K562 (cell line): ENCODE measurements at regions not wholly inside any gene's neighbourhood (a gene's known extent, or its start where the extent isn't known, plus 50 kb on each side); places are given as distances from the start of the nearest gene placed in this dataset.

Source experiments
- ATAC-seq: fragments of 200-7000 bp; cut with Tn5 transposase; 3 replicates; pipeline ENCODE4 v1.9.1; 2020; ENCODE audit warnings: moderate library complexity
- BruUV-seq: library from RNA; stranded (reverse); fragments of 400-500 nt; replicated peaks from 2 replicates; lab custom pipeline; 2021; lab: Mats Ljungman, UMichigan
- CTCF ChIA-PET: fragments of 300-600 bp; formaldehyde crosslinking; extraction: SDS; loops from one replicate; lab custom pipeline; 2021; ENCODE audit warnings: low intra/inter-chr PET ratio; lab: Yijun Ruan, JAX
- POLR2A ChIA-PET: fragments of 300-600, 350-650 bp; sonication (Branson Sonifier 250); formaldehyde crosslinking; extraction: SDS; loops from one replicate; lab custom pipeline; 2021; ENCODE audit warnings: antibody characterized with exemption, inconsistent platforms; lab: Yijun Ruan, JAX
- DNase-seq, 4 experiments: peaks; one replicate each; pipeline versions ENCODE4 v3.0.0 to v3.0.0-alpha.2; 2011 to 2018; ENCODE audit warnings: low spot score in 3 of 4, mixed read lengths in 3 of 4; ENCODE audit errors: extremely low read depth in 1 of 4
- FAIRE-seq: peaks from 2 replicates; lab custom pipeline; 2011; peaks lifted over from hg19 to GRCh38; lab: Jason Lieb, UNC
- H2AFZ ChIP-seq: 2 replicates; pipeline ENCODE4 v1.6.0; 2011; ENCODE audit warnings: low read depth, low read length, control low read depth, inconsistent platforms
- H3K27ac ChIP-seq: fragments of 200-600 bp; 3 replicates; pipeline ENCODE4 v1.8.0; 2011; ENCODE audit warnings: low read depth, mild to moderate bottlenecking, control low read depth, inconsistent platforms, low read length, moderate library complexity, mixed read lengths; ENCODE audit errors: extremely low read depth
- H3K27me3 ChIP-seq, 2 experiments: fragments of 300-600 bp in 1 of 2; 2 replicates in 1 of 2; 3 replicates in 1 of 2; pipeline versions ENCODE4 v1.6.0 to v1.8.0; 2011; ENCODE audit warnings: inconsistent platforms in 2 of 2, low read length in 2 of 2, mild to moderate bottlenecking in 1 of 2, mixed read lengths in 1 of 2, moderate library complexity in 1 of 2; ENCODE audit not compliant: control insufficient read depth in 2 of 2, insufficient read depth in 2 of 2
- H3K36me3 ChIP-seq: fragments of 300-600 bp; 3 replicates; pipeline ENCODE4 v1.8.0; 2011; ENCODE audit warnings: mild to moderate bottlenecking, low read length, inconsistent platforms; ENCODE audit not compliant: control insufficient read depth, insufficient read depth
- H3K4me1 ChIP-seq, 2 experiments: fragments of 200-600 bp in 1 of 2; replicated peaks in 1 of 2; 2 replicates in 1 of 2; 3 replicates in 1 of 2; pipeline versions ENCODE4 v1.5.1 to v1.8.0; 2011; ENCODE audit warnings: inconsistent platforms in 2 of 2, low read length in 2 of 2, mild to moderate bottlenecking in 1 of 2, mixed read lengths in 1 of 2, moderate library complexity in 1 of 2; ENCODE audit not compliant: control insufficient read depth in 2 of 2, insufficient read depth in 2 of 2
- H3K4me2 ChIP-seq: 2 replicates; pipeline ENCODE4 v1.6.1; 2011; ENCODE audit warnings: low read length, control low read depth, inconsistent platforms, mixed read lengths; ENCODE audit not compliant: insufficient read depth
- H3K4me3 ChIP-seq: fragments of 200-600 bp; sonication (generic), shearing (Covaris generic); 2 replicates; pipeline ENCODE4 v1.5.1; 2016; ENCODE audit warnings: control low read depth, inconsistent platforms
- H3K79me2 ChIP-seq: fragments of 200-600 bp; 3 replicates; pipeline ENCODE4 v1.8.0; 2011; ENCODE audit warnings: low read length, inconsistent platforms; ENCODE audit not compliant: control insufficient read depth, insufficient read depth
- H3K9ac ChIP-seq, 2 experiments: 2 replicates each; pipeline versions ENCODE4 v1.6.0 to v1.6.1; 2011; ENCODE audit warnings: low read depth in 2 of 2, low read length in 2 of 2, control low read depth in 1 of 2, inconsistent platforms in 1 of 2, mild to moderate bottlenecking in 1 of 2, mixed read lengths in 1 of 2; ENCODE audit not compliant: insufficient read depth in 1 of 2
- H3K9me1 ChIP-seq: one replicate; pipeline ENCODE4 v1.6.0; 2011; ENCODE audit warnings: inconsistent platforms, mild to moderate bottlenecking, low read length, moderate library complexity; ENCODE audit not compliant: control insufficient read depth, insufficient read depth
- H3K9me3 ChIP-seq: replicated peaks from 2 replicates; pipeline ENCODE4 v1.5.1; 2011; ENCODE audit warnings: low read depth, low read length, inconsistent platforms; ENCODE audit not compliant: control insufficient read depth, insufficient read depth
- H4K20me1 ChIP-seq: replicated peaks from 2 replicates; pipeline ENCODE4 v1.6.1; 2011; ENCODE audit warnings: low read length, inconsistent platforms, mixed read lengths; ENCODE audit not compliant: control insufficient read depth, insufficient read depth
- CEBPZ ChIP-seq: fragments of 150-350 bp; IDR thresholded peaks from 2 replicates; pipeline ENCODE4 v1.6.1; 2014; ENCODE audit warnings: low read depth, mild to moderate bottlenecking, low read length, borderline replicate concordance
- HIVEP1 ChIP-seq: fragments of 250-450 bp; sonication (Bioruptor Pico); IDR thresholded peaks from 2 replicates; pipeline ENCODE4 v1.4.0; 2020; ENCODE audit warnings: mild to moderate bottlenecking
- MCM5 ChIP-seq: fragments of 450-650 bp; IDR thresholded peaks from 2 replicates; pipeline ENCODE4 v1.6.1; 2016; ENCODE audit warnings: low read depth
- NCOA6 ChIP-seq: fragments of 450-650 bp; IDR thresholded peaks from 2 replicates; pipeline ENCODE4 v1.6.1; 2017; ENCODE audit warnings: mild to moderate bottlenecking
- STAT5B ChIP-seq: fragments of 250-450 bp; sonication (Bioruptor Pico); IDR thresholded peaks from 2 replicates; pipeline ENCODE4 v1.8.0; 2021; ENCODE audit warnings: mild to moderate bottlenecking, inconsistent platforms
- ZNF740 ChIP-seq, 3 experiments: fragments of 200-800 bp in 1 of 3; sonication (Bioruptor generic) in 1 of 3; sonication (generic) in 1 of 3; formaldehyde crosslinking in 1 of 3; IDR thresholded peaks; 2 replicates each; pipeline versions ENCODE4 v1.6.1 to v1.8.0; 2016 to 2022; ENCODE audit warnings: mild to moderate bottlenecking in 2 of 3, missing compliant biosample characterization in 2 of 3, missing genetic modification characterization in 2 of 3, missing genetic modification reagents in 1 of 3
- WGBS: fragments of 100-300 bp; shearing (Covaris generic); methylation state at CpG from one replicate; pipeline ENCODE4 v1.1.6; 2016; ENCODE audit warnings: low coverage, mixed read lengths; ENCODE audit not compliant: insufficient coverage; ENCODE audit errors: missing lambda C conversion rate; 5-methylcytosine and 5-hydroxymethylcytosine counted together
- in situ Hi-C: fragments of 300-500 bp; cut with MboI; formaldehyde crosslinking; loops from 4 replicates; pipeline ENCODE4 v1.15.0; 2018; ENCODE audit warnings: inconsistent platforms, mixed read lengths
- intact Hi-C: fragments of 100-400 bp; cut with micrococcal nuclease; formaldehyde crosslinking; loops from 2 replicates; pipeline ENCODE4 v1.14.2; 2022

GRCh38 chr13:64083396-64083795, 2667.7 kb upstream of the PCDH20 start (continued):
- no peak for TF ChIP-seq CEBPZ
- no peak for TF ChIP-seq STAT5B (CRISPR knock-in tag)
- TF ChIP-seq ZNF740 (CRISPR knock-in tag; IDR thresholded peaks at IDR 0.05) = no peak
- no peak for TF ChIP-seq ZNF740 (tag; IDR thresholded peaks at IDR 0.05)
- no peak for TF ChIP-seq NCOA6

GRCh38 chr13:64078480-64078936, 2662.9 kb upstream of the PCDH20 start:
- no peak overlapping the region for H3K4me2 ChIP-seq
- POLR2A ChIA-PET = no interaction called here
- no peak for ATAC-seq
- CTCF ChIA-PET = no interaction called here
- no peak overlapping the region for H2AFZ ChIP-seq
- H3K9ac ChIP-seq = peak overlapping the region in 1 of 2 experiments; percentile 58; a peak in 2 of 4 replicates
- no peaks in the 10 kb centered on the region for H3K9me3 ChIP-seq
- FAIRE-seq = no peak
- H3K79me2 ChIP-seq = peaks cover 25% of the 10 kb centered on the region
- H3K27ac ChIP-seq = no peak overlapping the region
- no peak for DNase-seq
- peaks cover 0 to 7% of the 10 kb centered on the region in 2 experiments; a peak in 2 of 5 replicates for H3K4me1 ChIP-seq
- intact Hi-C loops (no loop called here), in situ Hi-C loops (no loop called here)
- H3K36me3 ChIP-seq = no peaks in the 10 kb centered on the region
- WGBS = 53% methylated on average over 12 of the region's 22 CpGs
- H3K9me1 ChIP-seq = no peaks in the 10 kb centered on the region
- H3K27me3 ChIP-seq = no peaks in the 10 kb centered on the region
- TF ChIP-seq HIVEP1 (CRISPR knock-in tag) (no peak), MCM5 (no peak)
- no peak overlapping the region for H3K4me3 ChIP-seq
- no peaks in the 10 kb centered on the region for H4K20me1 ChIP-seq
- no TSS peak for BruUV-seq
